A673 (cell line): ENCODE measurements at regions not wholly inside any gene's neighbourhood (a gene's known extent, or its start where the extent isn't known, plus 50 kb on each side); places are given as distances from the start of the nearest gene placed in this dataset.

ENCODE experiments used
- CTCF ChIP-seq: fragments of 300-800, 200-600 bp; sonication (generic); conservative IDR thresholded peaks from 2 replicates; pipeline ENCODE4 v1.5.1; 2017; ENCODE audit warnings: low read depth, mild to moderate bottlenecking, antibody characterized with exemption, low read length, moderate library complexity, mixed read lengths
- EZH2 ChIP-seq: fragments of 200-600 bp; sonication (generic); IDR thresholded peaks from 2 replicates; pipeline ENCODE4 v1.6.1; 2017; ENCODE audit warnings: borderline replicate concordance, low read depth, mild to moderate bottlenecking, mixed read lengths, antibody characterized with exemption, low read length; ENCODE audit not compliant: poor library complexity, severe bottlenecking

DNA sequence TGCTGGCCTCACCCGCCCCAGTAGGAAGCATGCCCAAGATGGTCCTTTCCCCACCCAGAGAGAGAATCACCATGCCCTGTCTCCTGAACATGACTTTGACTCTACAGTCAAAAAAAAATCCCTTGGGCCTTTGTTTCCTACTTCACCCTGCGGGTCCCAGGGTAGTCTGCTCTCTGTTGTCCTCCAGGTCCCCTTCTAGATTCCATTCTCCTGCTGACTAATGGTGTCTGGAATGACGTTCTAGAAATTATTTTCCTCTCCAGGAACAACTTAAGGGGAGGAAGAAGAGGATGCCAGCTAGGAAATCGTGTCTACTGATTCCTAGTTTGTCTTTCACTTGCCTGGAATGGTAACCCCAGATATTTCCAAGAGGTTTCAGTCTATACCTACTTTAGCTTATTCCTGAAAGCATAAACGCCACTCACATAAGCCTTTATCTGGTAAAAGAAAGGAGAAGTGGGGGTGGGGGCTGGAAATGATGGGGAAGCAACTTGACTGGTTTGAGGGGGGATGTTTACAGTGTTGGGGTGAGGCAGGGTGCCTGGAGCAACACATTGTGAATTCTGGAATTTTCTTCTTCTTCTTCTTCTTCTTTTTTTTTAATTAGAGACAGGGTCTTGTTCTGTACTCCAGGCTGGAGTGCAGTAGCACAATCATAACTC is 93.9 kb downstream of the SNX18 start:
- TF ChIP-seq CTCF (no peak), EZH2 (no peak)
